ENCODE measurements at regions not wholly inside any gene's neighbourhood (a gene's known extent, or its start where the extent isn't known, plus 50 kb on each side); places are given as distances from the start of the nearest gene placed in this dataset.

- peaks cover 62% of the 10 kb centered on the region for H3K27me3 Mint-ChIP-seq (ENCODE audit: insufficient read depth, unreplicated experiment)
- intact Hi-C loops (cut with micrococcal nuclease) = loop anchor here (5.0 to 10.0 kb wide), 3 partner anchors 329 to 496 kb away; no protein-coding TSS in a partner anchor
- DNase-seq (ENCODE audit: unreplicated experiment) = peak; percentile 8
- H3K36me3 Mint-ChIP-seq (ENCODE audit: insufficient read depth, unreplicated experiment) = no peaks in the 10 kb centered on the region
- no peak overlapping the region for H3K27ac Mint-ChIP-seq (ENCODE audit: low read depth, unreplicated experiment)
- no TSS peak for BruUV-seq (replicated peaks)
- CTCF ChIA-PET = interaction anchor here (0.6 to 0.7 kb wide), 3 partner anchors 9 to 756 kb away, joined by 3 to 4 read pairs (median 3); no protein-coding TSS in a partner anchor
- POLR2A ChIA-PET = no interaction called here
- H3K4me1 Mint-ChIP-seq (ENCODE audit: insufficient read depth, unreplicated experiment) = no peaks in the 10 kb centered on the region
- TF ChIP-seq CTCF (IDR thresholded peaks at IDR 0.05; ENCODE audit: unreplicated experiment) = peak; percentile 45
- no peak overlapping the region for H3K4me3 Mint-ChIP-seq (ENCODE audit: unreplicated experiment)
- no peaks in the 10 kb centered on the region for H3K9me3 Mint-ChIP-seq (ENCODE audit: unreplicated experiment)
These were observed 434.3 kb downstream of the MDFIC start for GRCh38 chr7:115356139-115356746.

GRCh38 chr7:115354925-115355324 is 433.0 kb downstream of the MDFIC start:
- no peak overlapping the region for H3K4me3 Mint-ChIP-seq (ENCODE audit: unreplicated experiment)
- H3K9me3 Mint-ChIP-seq (ENCODE audit: unreplicated experiment) = no peaks in the 10 kb centered on the region
- no TSS peak for BruUV-seq (replicated peaks)
- no peak for TF ChIP-seq CTCF (IDR thresholded peaks at IDR 0.05; ENCODE audit: unreplicated experiment)
- H3K27me3 Mint-ChIP-seq (ENCODE audit: insufficient read depth, unreplicated experiment) = peaks cover 74% of the 10 kb centered on the region
- no peak overlapping the region for H3K27ac Mint-ChIP-seq (ENCODE audit: low read depth, unreplicated experiment)
- CTCF ChIA-PET = no interaction called here
- no peaks in the 10 kb centered on the region for H3K36me3 Mint-ChIP-seq (ENCODE audit: insufficient read depth, unreplicated experiment)
- no peak for DNase-seq (ENCODE audit: unreplicated experiment)
- POLR2A ChIA-PET = no interaction called here
- intact Hi-C loops (cut with micrococcal nuclease) = loop anchor here (5.0 to 10.0 kb wide), 3 partner anchors 330 to 497 kb away; no protein-coding TSS in a partner anchor
- H3K4me1 Mint-ChIP-seq (ENCODE audit: insufficient read depth, unreplicated experiment) = no peaks in the 10 kb centered on the region

- no peak for TF ChIP-seq CTCF (IDR thresholded peaks at IDR 0.05; ENCODE audit: unreplicated experiment)
- ChIA-PET POLR2A (no interaction called here), CTCF (interaction anchor here (0.6 to 1.4 kb wide), 2 partner anchors 328 to 510 kb away, joined by 3 to 4 read pairs; no protein-coding TSS in a partner anchor)
- DNase-seq (ENCODE audit: unreplicated experiment) = peak; percentile 17
- Mint-ChIP-seq H3K4me1 (ENCODE audit: insufficient read depth, unreplicated experiment) (no peaks in the 10 kb centered on the region), H3K27me3 (ENCODE audit: insufficient read depth, unreplicated experiment) (peaks cover 90% of the 10 kb centered on the region), H3K36me3 (ENCODE audit: insufficient read depth, unreplicated experiment) (no peaks in the 10 kb centered on the region), H3K27ac (ENCODE audit: low read depth, unreplicated experiment) (no peak overlapping the region), H3K9me3 (ENCODE audit: unreplicated experiment) (no peaks in the 10 kb centered on the region), H3K4me3 (ENCODE audit: unreplicated experiment) (no peak overlapping the region)
- intact Hi-C loops (cut with micrococcal nuclease) = loop anchor here (10.0 kb wide), 2 partner anchors 332 to 488 kb away; no protein-coding TSS in a partner anchor
- no TSS peak for BruUV-seq (replicated peaks)
These were observed 430.5 kb downstream of the MDFIC start for GRCh38 chr7:115352375-115352774.

GRCh38 chr7:115350764-115351163 is 428.9 kb downstream of the MDFIC start:
- BruUV-seq (replicated peaks) = no TSS peak
- CTCF ChIA-PET = no interaction called here
- H3K4me3 Mint-ChIP-seq (ENCODE audit: unreplicated experiment) = no peak overlapping the region
- TF ChIP-seq CTCF (IDR thresholded peaks at IDR 0.05; ENCODE audit: unreplicated experiment) = no peak
- H3K27me3 Mint-ChIP-seq (ENCODE audit: insufficient read depth, unreplicated experiment) = peaks cover 90% of the 10 kb centered on the region
- intact Hi-C loops (cut with micrococcal nuclease) = loop anchor here (10.0 kb wide), 2 partner anchors 334 to 486 kb away; no protein-coding TSS in a partner anchor
- no peak for DNase-seq (ENCODE audit: unreplicated experiment)
- H3K36me3 Mint-ChIP-seq (ENCODE audit: insufficient read depth, unreplicated experiment) = no peaks in the 10 kb centered on the region
- POLR2A ChIA-PET = interaction anchor here (0.6 kb wide), 1 partner anchor 307 kb away, joined by 3 read pairs; no protein-coding TSS in a partner anchor
- no peaks in the 10 kb centered on the region for H3K4me1 Mint-ChIP-seq (ENCODE audit: insufficient read depth, unreplicated experiment)
- H3K27ac Mint-ChIP-seq (ENCODE audit: low read depth, unreplicated experiment) = no peak overlapping the region
- no peaks in the 10 kb centered on the region for H3K9me3 Mint-ChIP-seq (ENCODE audit: unreplicated experiment)
